C4-2B (cell line): ENCODE measurements at regions not wholly inside any gene's neighbourhood (a gene's known extent, or its start where the extent isn't known, plus 50 kb on each side); places are given as distances from the start of the nearest gene placed in this dataset.

Source experiments
- ZFX ChIP-seq: fragments of 450-650 bp; IDR thresholded peaks from 2 replicates; pipeline ENCODE4 v1.6.1; 2017
- TF ChIP-seq, protein P1 (sequence below): fragments of 450-650 bp; conservative IDR thresholded peaks from 2 replicates; pipeline ENCODE4 v1.5.1; 2017; ENCODE audit warnings: mild to moderate bottlenecking

DNA sequence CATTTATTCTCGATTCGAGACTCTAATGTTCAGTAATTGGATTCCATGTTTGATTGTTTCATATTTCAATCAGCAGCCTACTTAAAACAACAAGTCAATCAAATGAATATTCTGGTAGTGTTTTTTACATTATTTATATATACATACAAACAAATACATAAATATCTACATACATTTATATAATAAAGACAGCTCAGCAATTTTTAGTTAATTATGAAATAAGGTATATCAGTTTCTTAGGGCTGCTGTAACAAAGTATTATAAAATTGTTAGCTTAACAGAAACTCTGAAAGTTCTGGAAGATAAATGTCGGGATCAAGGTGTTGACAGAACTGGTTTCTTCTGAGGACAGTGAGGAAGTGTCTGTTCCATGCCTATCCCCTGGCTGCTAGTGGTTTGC is 105.9 kb downstream of the MGST1 start:
- TF ChIP-seq, protein P1, sequence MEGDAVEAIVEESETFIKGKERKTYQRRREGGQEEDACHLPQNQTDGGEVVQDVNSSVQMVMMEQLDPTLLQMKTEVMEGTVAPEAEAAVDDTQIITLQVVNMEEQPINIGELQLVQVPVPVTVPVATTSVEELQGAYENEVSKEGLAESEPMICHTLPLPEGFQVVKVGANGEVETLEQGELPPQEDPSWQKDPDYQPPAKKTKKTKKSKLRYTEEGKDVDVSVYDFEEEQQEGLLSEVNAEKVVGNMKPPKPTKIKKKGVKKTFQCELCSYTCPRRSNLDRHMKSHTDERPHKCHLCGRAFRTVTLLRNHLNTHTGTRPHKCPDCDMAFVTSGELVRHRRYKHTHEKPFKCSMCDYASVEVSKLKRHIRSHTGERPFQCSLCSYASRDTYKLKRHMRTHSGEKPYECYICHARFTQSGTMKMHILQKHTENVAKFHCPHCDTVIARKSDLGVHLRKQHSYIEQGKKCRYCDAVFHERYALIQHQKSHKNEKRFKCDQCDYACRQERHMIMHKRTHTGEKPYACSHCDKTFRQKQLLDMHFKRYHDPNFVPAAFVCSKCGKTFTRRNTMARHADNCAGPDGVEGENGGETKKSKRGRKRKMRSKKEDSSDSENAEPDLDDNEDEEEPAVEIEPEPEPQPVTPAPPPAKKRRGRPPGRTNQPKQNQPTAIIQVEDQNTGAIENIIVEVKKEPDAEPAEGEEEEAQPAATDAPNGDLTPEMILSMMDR: no peak
- no peak for TF ChIP-seq ZFX
